Keratinocyte (primary cell): ENCODE measurements at regions not wholly inside any gene's neighbourhood (a gene's known extent, or its start where the extent isn't known, plus 50 kb on each side); places are given as distances from the start of the nearest gene placed in this dataset.

ENCODE experiments used
- DNase-seq: peaks from one replicate; pipeline ENCODE4 v3.0.0-alpha.2; 2011; ENCODE audit warnings: low read depth, missing footprints, low spot score
- FAIRE-seq: peaks from 2 replicates; lab custom pipeline; 2011; peaks lifted over from hg19 to GRCh38; lab: Jason Lieb, UNC
- H2AFZ ChIP-seq: 2 replicates; pipeline ENCODE4 v1.6.0; 2012; ENCODE audit warnings: low read length, control low read depth, inconsistent platforms; ENCODE audit not compliant: control insufficient read depth
- H3K27ac ChIP-seq: 2 replicates; pipeline ENCODE4 v1.5.1; 2011; ENCODE audit warnings: low read length; ENCODE audit not compliant: control insufficient read depth, insufficient read depth
- H3K27me3 ChIP-seq: 3 replicates; pipeline ENCODE4 v1.6.0; 2011; ENCODE audit warnings: low read length; ENCODE audit not compliant: control insufficient read depth, insufficient read depth; ENCODE audit errors: extremely low read depth
- H3K36me3 ChIP-seq, 2 experiments: 2 replicates in 1 of 2; 3 replicates in 1 of 2; pipeline ENCODE4 v1.5.1; 2011; ENCODE audit warnings: low read length in 2 of 2, mild to moderate bottlenecking in 1 of 2; ENCODE audit not compliant: control insufficient read depth in 2 of 2, insufficient read depth in 2 of 2; ENCODE audit errors: extremely low read depth in 1 of 2
- H3K4me1 ChIP-seq: 3 replicates; pipeline ENCODE4 v1.5.1; 2011; ENCODE audit warnings: low read length; ENCODE audit not compliant: control insufficient read depth, insufficient read depth; ENCODE audit errors: extremely low read depth
- H3K4me2 ChIP-seq: 3 replicates; pipeline ENCODE4 v1.6.0; 2011; ENCODE audit warnings: low read depth, low read length; ENCODE audit not compliant: control insufficient read depth, insufficient read depth; ENCODE audit errors: extremely low read depth
- H3K4me3 ChIP-seq, 3 experiments: fragments of 200-600 bp in 1 of 3; sonication (generic) in 1 of 3; 2 replicates in 2 of 3; 3 replicates in 1 of 3; pipeline ENCODE4 v1.5.1; 2011 to 2016; ENCODE audit warnings: low read length in 3 of 3, mild to moderate bottlenecking in 3 of 3, control low read depth in 2 of 3, inconsistent platforms in 1 of 3, low read depth in 1 of 3, mixed read lengths in 1 of 3, mixed run types in 1 of 3, moderate library complexity in 1 of 3; ENCODE audit not compliant: control insufficient read depth in 2 of 3, insufficient read depth in 2 of 3; ENCODE audit errors: extremely low read depth in 1 of 3
- H3K79me2 ChIP-seq: 2 replicates; pipeline ENCODE4 v1.6.0; 2012; ENCODE audit warnings: low read length; ENCODE audit not compliant: control insufficient read depth, insufficient read depth
- H3K9ac ChIP-seq: 3 replicates; pipeline ENCODE4 v1.6.0; 2011; ENCODE audit warnings: low read length; ENCODE audit not compliant: control insufficient read depth, insufficient read depth; ENCODE audit errors: extremely low read depth
- H3K9me1 ChIP-seq: 3 replicates; pipeline ENCODE4 v1.6.0; 2011; ENCODE audit warnings: low read length; ENCODE audit not compliant: control insufficient read depth, insufficient read depth; ENCODE audit errors: extremely low read depth
- H3K9me3 ChIP-seq: 2 replicates; pipeline ENCODE4 v1.5.1; 2012; ENCODE audit warnings: low read depth, low read length; ENCODE audit not compliant: control insufficient read depth
- H4K20me1 ChIP-seq: 3 replicates; pipeline ENCODE4 v1.6.0; 2011; ENCODE audit warnings: low read length; ENCODE audit not compliant: control insufficient read depth, insufficient read depth; ENCODE audit errors: extremely low read depth
- CTCF ChIP-seq, 3 experiments: IDR thresholded peaks in 1 of 3; conservative IDR thresholded peaks in 1 of 3; optimal IDR thresholded peaks in 1 of 3; 2 replicates in 2 of 3; 3 replicates in 1 of 3; pipeline versions ENCODE3 to v1.5.1; 2011; ENCODE audit warnings: low read length in 3 of 3, mild to moderate bottlenecking in 3 of 3, moderate library complexity in 2 of 3, control low read depth in 1 of 3, inconsistent platforms in 1 of 3; ENCODE audit not compliant: insufficient read depth in 2 of 3; ENCODE audit errors: extremely low read depth in 1 of 3
- EZH2 ChIP-seq: IDR thresholded peaks from one replicate; pipeline ENCODE4 v1.6.1; 2012; ENCODE audit warnings: inconsistent platforms, mild to moderate bottlenecking, low read length, moderate library complexity
- dilution Hi-C: fragments of 300-500 bp; cut with MboI; formaldehyde crosslinking; loops from one replicate; pipeline ENCODE4 v1.7.0; 2020; ENCODE audit warnings: low sequenced_read_pairs; ENCODE audit not compliant: extremely low pct_ligation_motif_present

- H3K4me3 ChIP-seq, result no peak overlapping the region
- FAIRE-seq (no peak), DNase-seq (no peak)
- dilution Hi-C loops, result no loop called here
- H3K27me3 ChIP-seq, result no peaks in the 10 kb centered on the region
- H3K9me1 ChIP-seq, result no peaks in the 10 kb centered on the region
- H3K36me3 ChIP-seq, result peaks cover 0 to 12% of the 10 kb centered on the region in 2 experiments
- no peak overlapping the region for H3K27ac ChIP-seq
- no peaks in the 10 kb centered on the region for H4K20me1 ChIP-seq
- TF ChIP-seq CTCF (optimal IDR thresholded peaks at IDR 0.05 in 1 of 3, IDR thresholded peaks at IDR 0.05 in 1 of 3, conservative IDR thresholded peaks at IDR 0.05 in 1 of 3; ENCODE audit: extremely low read depth in 1 of 3, insufficient read depth in 2 of 3, low read length in 3 of 3), result no peak
- no peak for TF ChIP-seq EZH2
- no peak overlapping the region for H3K9ac ChIP-seq
- no peaks in the 10 kb centered on the region for H3K4me1 ChIP-seq
- H3K9me3 ChIP-seq, result no peaks in the 10 kb centered on the region
- no peak overlapping the region for H2AFZ ChIP-seq
- no peaks in the 10 kb centered on the region for H3K79me2 ChIP-seq
- H3K4me2 ChIP-seq, result no peak overlapping the region
These were observed 69.2 kb downstream of the CYB561 start for GRCh38 chr17:63376949-63377348.

GRCh38 chr17:63378411-63379375 lies 67.4 kb downstream of the CYB561 start:
- Histone ChIP-seq H3K27me3 (no peaks in the 10 kb centered on the region), H3K36me3 (peaks cover 0 to 10% of the 10 kb centered on the region in 2 experiments), H3K4me3 (no peak overlapping the region), H3K79me2 (no peaks in the 10 kb centered on the region), H3K27ac (no peak overlapping the region), H3K9me1 (no peaks in the 10 kb centered on the region), H3K4me2 (no peak overlapping the region), H4K20me1 (no peaks in the 10 kb centered on the region), H3K4me1 (no peaks in the 10 kb centered on the region), H3K9ac (no peak overlapping the region), H3K9me3 (no peaks in the 10 kb centered on the region), H2AFZ (no peak overlapping the region)
- TF ChIP-seq EZH2 (no peak), CTCF (optimal IDR thresholded peaks at IDR 0.05 in 1 of 3, IDR thresholded peaks at IDR 0.05 in 1 of 3, conservative IDR thresholded peaks at IDR 0.05 in 1 of 3; ENCODE audit: extremely low read depth in 1 of 3, insufficient read depth in 2 of 3, low read length in 3 of 3) (no peak)
- DNase-seq, result no peak
- no peak for FAIRE-seq
- dilution Hi-C loops, result no loop called here
